Skeletal muscle satellite cell (primary cell): ENCODE measurements at regions not wholly inside any gene's neighbourhood (a gene's known extent, or its start where the extent isn't known, plus 50 kb on each side); places are given as distances from the start of the nearest gene placed in this dataset.

Experiments
- H3K27me3 ChIP-seq: 2 replicates; pipeline ENCODE4 v1.7.0; 2013; ENCODE audit warnings: low read length; ENCODE audit not compliant: control insufficient read depth, insufficient read depth
- H3K36me3 ChIP-seq: 2 replicates; pipeline ENCODE4 v1.7.0; 2013; ENCODE audit warnings: mild to moderate bottlenecking, control low read depth, low read length; ENCODE audit not compliant: insufficient read depth
- H3K4me1 ChIP-seq: 2 replicates; pipeline ENCODE4 v1.7.0; 2013; ENCODE audit warnings: low read length; ENCODE audit not compliant: control insufficient read depth, insufficient read depth
- H3K4me2 ChIP-seq: 2 replicates; pipeline ENCODE4 v1.7.0; 2013; ENCODE audit warnings: mild to moderate bottlenecking, low read length
- H3K4me3 ChIP-seq: 2 replicates; pipeline ENCODE4 v1.7.0; 2013; ENCODE audit warnings: low read length
- H3K9ac ChIP-seq: 2 replicates; pipeline ENCODE4 v1.7.0; 2013; ENCODE audit warnings: mild to moderate bottlenecking, low read depth, low read length, moderate library complexity
- H3K9me3 ChIP-seq: replicated peaks from 2 replicates; pipeline ENCODE4 v1.7.0; 2013; ENCODE audit warnings: mild to moderate bottlenecking, control low read depth, low read length

GRCh38 chr7:26525398-26526264 is 234.0 kb downstream of the SNX10 start:
- H3K4me2 ChIP-seq, result no peak overlapping the region
- H3K4me1 ChIP-seq, result no peaks in the 10 kb centered on the region
- H3K9me3 ChIP-seq, result no peaks in the 10 kb centered on the region
- H3K4me3 ChIP-seq, result no peak overlapping the region
- H3K27me3 ChIP-seq, result peaks cover 13% of the 10 kb centered on the region
- no peaks in the 10 kb centered on the region for H3K36me3 ChIP-seq
- no peak overlapping the region for H3K9ac ChIP-seq

DNA sequence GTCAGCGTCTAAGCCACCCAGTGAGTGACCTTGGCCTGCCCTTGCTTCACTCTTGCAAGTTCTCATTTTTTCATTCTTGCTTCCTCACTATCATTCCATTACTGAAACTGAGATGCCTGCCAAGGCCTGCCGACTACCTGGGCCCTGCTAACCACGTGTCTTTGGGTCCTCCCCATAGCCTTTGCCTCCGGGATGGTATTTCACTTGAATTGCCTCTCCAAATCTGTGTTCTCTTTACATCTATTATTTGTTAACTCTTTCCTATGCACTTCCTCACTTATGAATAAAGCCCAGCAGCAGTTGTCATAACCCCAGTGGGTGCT is 234.6 kb downstream of the SNX10 start:
- Histone ChIP-seq H3K4me3 (no peak overlapping the region), H3K4me1 (no peaks in the 10 kb centered on the region), H3K4me2 (no peak overlapping the region), H3K36me3 (no peaks in the 10 kb centered on the region), H3K27me3 (peaks cover 13% of the 10 kb centered on the region), H3K9ac (no peak overlapping the region), H3K9me3 (no peaks in the 10 kb centered on the region)

GRCh38 chr7:26531926-26532325 is 240.3 kb downstream of the SNX10 start:
- Histone ChIP-seq H3K4me2 (no peak overlapping the region), H3K36me3 (no peaks in the 10 kb centered on the region), H3K4me3 (no peak overlapping the region), H3K9ac (no peak overlapping the region), H3K4me1 (no peaks in the 10 kb centered on the region), H3K9me3 (no peaks in the 10 kb centered on the region), H3K27me3 (peaks cover 36% of the 10 kb centered on the region)

- H3K4me3 ChIP-seq, result no peak overlapping the region
- no peaks in the 10 kb centered on the region for H3K36me3 ChIP-seq
- no peaks in the 10 kb centered on the region for H3K4me1 ChIP-seq
- H3K9me3 ChIP-seq, result no peaks in the 10 kb centered on the region
- H3K27me3 ChIP-seq, result peaks cover 37% of the 10 kb centered on the region
- H3K9ac ChIP-seq, result no peak overlapping the region
- H3K4me2 ChIP-seq, result no peak overlapping the region
Observed at GRCh38 chr7:26532471-26532870, 240.8 kb downstream of the SNX10 start.

GRCh38 chr7:26533217-26533616 is 241.6 kb downstream of the SNX10 start:
- Histone ChIP-seq H3K9ac (no peak overlapping the region), H3K36me3 (no peaks in the 10 kb centered on the region), H3K9me3 (no peaks in the 10 kb centered on the region), H3K4me3 (no peak overlapping the region), H3K27me3 (peaks cover 40% of the 10 kb centered on the region), H3K4me1 (no peaks in the 10 kb centered on the region), H3K4me2 (no peak overlapping the region)

- Histone ChIP-seq H3K4me1 (no peaks in the 10 kb centered on the region), H3K27me3 (peaks cover 40% of the 10 kb centered on the region), H3K9ac (no peak overlapping the region), H3K36me3 (no peaks in the 10 kb centered on the region), H3K9me3 (no peaks in the 10 kb centered on the region), H3K4me3 (no peak overlapping the region), H3K4me2 (no peak overlapping the region)
Observed at GRCh38 chr7:26534649-26535482, 243.2 kb downstream of the SNX10 start.

- Histone ChIP-seq H3K9ac (no peak overlapping the region), H3K36me3 (no peaks in the 10 kb centered on the region), H3K4me2 (no peak overlapping the region), H3K4me3 (no peak overlapping the region), H3K9me3 (no peaks in the 10 kb centered on the region), H3K27me3 (peaks cover 41% of the 10 kb centered on the region), H3K4me1 (no peaks in the 10 kb centered on the region)
Observed at GRCh38 chr7:26535483-26536007, 243.9 kb downstream of the SNX10 start.

GRCh38 chr7:26538216-26538615 is 246.6 kb downstream of the SNX10 start:
- Histone ChIP-seq H3K27me3 (peaks cover 40% of the 10 kb centered on the region), H3K4me1 (no peaks in the 10 kb centered on the region), H3K9me3 (no peaks in the 10 kb centered on the region), H3K36me3 (no peaks in the 10 kb centered on the region), H3K9ac (no peak overlapping the region), H3K4me3 (no peak overlapping the region), H3K4me2 (no peak overlapping the region)

DNA sequence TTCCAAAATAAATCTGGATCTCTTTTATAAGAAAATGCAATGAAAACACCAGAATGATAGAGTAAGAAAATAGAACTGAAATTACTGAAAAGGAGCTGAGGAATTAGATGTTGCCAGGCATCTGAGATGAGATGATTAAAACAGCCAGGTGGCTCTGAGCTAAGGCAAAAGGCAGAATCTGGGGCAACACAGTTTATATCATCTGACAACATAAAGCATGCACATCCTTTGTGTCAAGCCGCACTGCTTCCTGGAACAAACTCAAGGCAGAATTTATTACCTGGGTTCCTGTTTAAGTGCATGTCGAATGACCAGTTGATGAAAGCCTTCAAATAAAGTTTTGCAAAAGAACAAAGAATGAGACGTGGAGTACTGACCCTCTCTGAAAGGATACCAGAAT is 247.0 kb downstream of the SNX10 start:
- Histone ChIP-seq H3K4me1 (no peaks in the 10 kb centered on the region), H3K4me2 (no peak overlapping the region), H3K9me3 (no peaks in the 10 kb centered on the region), H3K4me3 (no peak overlapping the region), H3K9ac (no peak overlapping the region), H3K27me3 (peaks cover 43% of the 10 kb centered on the region), H3K36me3 (no peaks in the 10 kb centered on the region)

- H3K4me3 ChIP-seq, result no peak overlapping the region
- no peaks in the 10 kb centered on the region for H3K9me3 ChIP-seq
- H3K36me3 ChIP-seq, result no peaks in the 10 kb centered on the region
- H3K9ac ChIP-seq, result no peak overlapping the region
- H3K27me3 ChIP-seq, result peaks cover 27% of the 10 kb centered on the region
- no peaks in the 10 kb centered on the region for H3K4me1 ChIP-seq
- H3K4me2 ChIP-seq, result no peak overlapping the region
Observed at GRCh38 chr7:26543340-26543739, 251.7 kb downstream of the SNX10 start.

DNA sequence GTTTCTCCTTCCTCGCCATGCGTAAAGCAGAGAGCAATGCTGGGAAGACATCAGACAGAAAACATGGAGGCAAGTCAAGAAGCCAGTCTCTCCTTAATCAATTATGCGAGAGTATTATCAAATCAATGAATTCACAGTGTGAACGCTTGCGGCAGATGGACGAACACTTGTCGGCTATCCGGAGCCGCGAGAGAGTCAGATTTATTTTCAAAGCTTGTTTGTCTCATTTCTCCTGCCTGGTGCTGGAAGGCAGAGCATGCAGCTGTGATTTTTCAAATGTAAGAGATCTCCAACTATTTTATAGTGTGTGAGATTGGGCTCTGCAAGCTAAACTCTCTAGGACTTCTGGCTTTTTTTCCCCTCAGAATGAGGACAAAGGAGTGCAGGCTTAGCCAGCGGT is 252.3 kb downstream of the SNX10 start:
- no peaks in the 10 kb centered on the region for H3K9me3 ChIP-seq
- H3K4me2 ChIP-seq, result no peak overlapping the region
- H3K27me3 ChIP-seq, result peaks cover 27% of the 10 kb centered on the region
- no peaks in the 10 kb centered on the region for H3K36me3 ChIP-seq
- H3K4me3 ChIP-seq, result no peak overlapping the region
- no peaks in the 10 kb centered on the region for H3K4me1 ChIP-seq
- no peak overlapping the region for H3K9ac ChIP-seq
